HG02623 (cell line): ENCODE measurements at regions not wholly inside any gene's neighbourhood (a gene's known extent, or its start where the extent isn't known, plus 50 kb on each side); places are given as distances from the start of the nearest gene placed in this dataset.

Experiments
- ATAC-seq: cut with Tn5 transposase; IDR thresholded peaks from one replicate; pipeline ENCODE4 v1.9.1; 2021; ENCODE audit warnings: moderate library complexity; ENCODE audit not compliant: unreplicated experiment

- no peak for ATAC-seq
Observed at GRCh38 chr7:32191305-32191704, 121.1 kb upstream of the PDE1C start.

GRCh38 chr7:32179567-32179966 lies 109.4 kb upstream of the PDE1C start:
- ATAC-seq: no peak

GRCh38 chr7:32178677-32179366 lies 108.6 kb upstream of the PDE1C start:
- no peak for ATAC-seq

- no peak for ATAC-seq
Observed at GRCh38 chr7:32177232-32177631, 107.0 kb upstream of the PDE1C start.

GRCh38 chr7:32175099-32175498 lies 104.9 kb upstream of the PDE1C start:
- ATAC-seq: no peak

- no peak for ATAC-seq
Observed at GRCh38 chr7:32171248-32171647, 101.0 kb upstream of the PDE1C start.

GRCh38 chr7:32170838-32171237 lies 100.6 kb upstream of the PDE1C start:
- no peak for ATAC-seq

GRCh38 chr7:32169228-32169627 lies 99.0 kb upstream of the PDE1C start:
- ATAC-seq: no peak

GRCh38 chr7:32167815-32168214 lies 97.6 kb upstream of the PDE1C start:
- ATAC-seq: no peak

- no peak for ATAC-seq
Observed at GRCh38 chr7:32167256-32167655, 97.0 kb upstream of the PDE1C start.

GRCh38 chr7:32164341-32164996 lies 94.3 kb upstream of the PDE1C start:
- no peak for ATAC-seq

GRCh38 chr7:32163896-32164295 lies 93.7 kb upstream of the PDE1C start:
- no peak for ATAC-seq

GRCh38 chr7:32163141-32163806 lies 93.1 kb upstream of the PDE1C start:
- no peak for ATAC-seq

- no peak for ATAC-seq
Observed at GRCh38 chr7:32161708-32162107, 91.5 kb upstream of the PDE1C start.

GRCh38 chr7:32158751-32159745 lies 88.8 kb upstream of the PDE1C start:
- no peak for ATAC-seq

- no peak for ATAC-seq
Observed at GRCh38 chr7:32158076-32158475, 87.9 kb upstream of the PDE1C start.

GRCh38 chr7:32155712-32156111 lies 85.5 kb upstream of the PDE1C start:
- ATAC-seq: no peak

GRCh38 chr7:32154797-32155196 lies 84.6 kb upstream of the PDE1C start:
- ATAC-seq: no peak

GRCh38 chr7:32153006-32153405 lies 82.8 kb upstream of the PDE1C start:
- no peak for ATAC-seq

GRCh38 chr7:32152576-32152975 lies 82.4 kb upstream of the PDE1C start:
- ATAC-seq: no peak

GRCh38 chr7:32150589-32150988 lies 80.4 kb upstream of the PDE1C start:
- ATAC-seq: no peak
